Epithelial cell of proximal tubule (primary cell): ENCODE measurements at regions not wholly inside any gene's neighbourhood (a gene's known extent, or its start where the extent isn't known, plus 50 kb on each side); places are given as distances from the start of the nearest gene placed in this dataset.

ENCODE experiments used
- DNase-seq: peaks from one replicate; pipeline ENCODE4 v3.0.0-alpha.2; 2011; ENCODE audit warnings: low read depth
- H3K4me3 ChIP-seq: 2 replicates; pipeline ENCODE4 v1.5.1; 2011; ENCODE audit warnings: low read depth, mild to moderate bottlenecking, low read length
- TF ChIP-seq, protein P1 (sequence below): conservative IDR thresholded peaks from 2 replicates; pipeline ENCODE4 v1.5.1; 2012; ENCODE audit warnings: low read depth, mild to moderate bottlenecking, low read length

DNA sequence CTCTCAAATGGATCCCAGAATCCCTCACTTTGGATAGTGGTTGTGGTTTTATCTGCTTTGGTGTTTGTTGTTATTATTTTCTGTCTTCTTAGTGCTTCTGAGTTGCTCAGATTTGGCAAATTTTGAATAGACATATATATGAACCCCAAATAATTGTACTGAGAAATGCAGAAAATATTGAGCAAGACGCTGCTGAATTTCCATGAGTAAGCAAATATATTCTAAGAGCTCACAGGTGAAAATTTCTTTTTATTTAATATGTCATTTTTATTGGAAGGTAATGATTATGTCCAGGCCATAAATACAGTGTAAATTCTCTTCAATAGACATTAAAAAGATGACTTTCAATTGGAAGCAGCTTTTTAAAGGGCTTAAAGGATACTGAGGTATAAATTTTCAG is 152.1 kb downstream of the FAT3 start:
- TF ChIP-seq, protein P1, sequence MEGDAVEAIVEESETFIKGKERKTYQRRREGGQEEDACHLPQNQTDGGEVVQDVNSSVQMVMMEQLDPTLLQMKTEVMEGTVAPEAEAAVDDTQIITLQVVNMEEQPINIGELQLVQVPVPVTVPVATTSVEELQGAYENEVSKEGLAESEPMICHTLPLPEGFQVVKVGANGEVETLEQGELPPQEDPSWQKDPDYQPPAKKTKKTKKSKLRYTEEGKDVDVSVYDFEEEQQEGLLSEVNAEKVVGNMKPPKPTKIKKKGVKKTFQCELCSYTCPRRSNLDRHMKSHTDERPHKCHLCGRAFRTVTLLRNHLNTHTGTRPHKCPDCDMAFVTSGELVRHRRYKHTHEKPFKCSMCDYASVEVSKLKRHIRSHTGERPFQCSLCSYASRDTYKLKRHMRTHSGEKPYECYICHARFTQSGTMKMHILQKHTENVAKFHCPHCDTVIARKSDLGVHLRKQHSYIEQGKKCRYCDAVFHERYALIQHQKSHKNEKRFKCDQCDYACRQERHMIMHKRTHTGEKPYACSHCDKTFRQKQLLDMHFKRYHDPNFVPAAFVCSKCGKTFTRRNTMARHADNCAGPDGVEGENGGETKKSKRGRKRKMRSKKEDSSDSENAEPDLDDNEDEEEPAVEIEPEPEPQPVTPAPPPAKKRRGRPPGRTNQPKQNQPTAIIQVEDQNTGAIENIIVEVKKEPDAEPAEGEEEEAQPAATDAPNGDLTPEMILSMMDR: no peak
- H3K4me3 ChIP-seq: no peak overlapping the region
- no peak for DNase-seq

DNA sequence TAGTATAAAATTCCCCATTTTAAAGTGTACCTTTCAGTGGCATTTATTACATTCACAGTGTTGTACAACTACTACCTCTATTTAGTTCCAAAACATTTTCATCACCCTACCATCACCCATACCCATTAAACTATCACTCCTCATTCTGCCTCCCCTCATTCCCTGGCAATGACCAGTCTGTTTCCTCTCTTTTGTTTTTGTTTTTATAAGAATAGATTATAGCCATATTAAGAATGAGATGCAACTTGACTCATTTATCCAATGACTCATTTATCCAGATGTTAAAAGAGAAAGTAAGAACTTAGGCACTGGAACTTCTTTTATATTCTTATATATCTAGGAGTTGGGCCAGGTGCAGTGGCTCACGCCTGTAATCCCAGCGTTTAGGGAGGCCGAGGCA is 156.3 kb downstream of the FAT3 start:
- DNase-seq: no peak
- TF ChIP-seq, protein P1: no peak

DNA sequence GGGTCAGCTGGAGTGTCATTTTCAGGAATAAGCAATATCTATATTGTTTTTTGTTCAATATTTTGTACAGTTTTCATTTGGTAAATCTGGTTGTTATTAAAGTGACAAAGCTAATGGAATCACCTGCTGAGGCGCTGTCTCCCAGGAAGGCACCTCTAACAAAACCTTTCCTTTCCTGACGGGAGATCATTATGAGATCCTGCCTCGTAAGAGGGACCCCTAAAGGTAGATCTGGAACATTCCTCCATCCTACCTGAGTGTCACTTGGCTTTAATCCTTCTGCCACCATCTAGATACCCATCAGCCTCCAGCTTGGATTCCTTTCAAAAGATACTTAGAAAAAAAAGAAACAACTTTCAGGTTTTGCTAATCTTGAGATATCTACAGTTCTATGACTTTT is 157.7 kb downstream of the FAT3 start:
- TF ChIP-seq, protein P1: no peak
- no peak overlapping the region for H3K4me3 ChIP-seq
- no peak for DNase-seq

More for the DNA sequence above, 156.3 kb downstream of the FAT3 start:
- no peak overlapping the region for H3K4me3 ChIP-seq

DNA sequence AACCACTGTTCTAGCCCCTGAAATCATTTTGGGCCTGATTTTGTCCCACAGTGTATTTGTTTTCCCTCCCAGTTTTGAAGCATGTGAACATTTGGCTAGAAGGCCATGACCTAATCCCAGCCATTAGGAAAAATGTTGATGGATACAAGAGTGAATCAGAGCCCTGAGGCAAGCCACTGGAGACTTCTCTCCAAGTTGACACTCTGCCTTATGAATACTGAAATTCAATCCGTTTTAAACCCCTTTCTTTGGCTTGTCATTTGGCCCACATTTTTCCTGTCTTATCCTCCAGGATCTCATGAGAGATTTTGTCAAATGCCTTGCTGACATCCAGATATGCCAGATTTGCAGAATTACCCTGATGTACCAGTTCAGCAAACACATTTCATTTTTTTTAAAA is 158.8 kb downstream of the FAT3 start:
- DNase-seq: no peak
- TF ChIP-seq, protein P1: no peak
- no peak overlapping the region for H3K4me3 ChIP-seq

DNA sequence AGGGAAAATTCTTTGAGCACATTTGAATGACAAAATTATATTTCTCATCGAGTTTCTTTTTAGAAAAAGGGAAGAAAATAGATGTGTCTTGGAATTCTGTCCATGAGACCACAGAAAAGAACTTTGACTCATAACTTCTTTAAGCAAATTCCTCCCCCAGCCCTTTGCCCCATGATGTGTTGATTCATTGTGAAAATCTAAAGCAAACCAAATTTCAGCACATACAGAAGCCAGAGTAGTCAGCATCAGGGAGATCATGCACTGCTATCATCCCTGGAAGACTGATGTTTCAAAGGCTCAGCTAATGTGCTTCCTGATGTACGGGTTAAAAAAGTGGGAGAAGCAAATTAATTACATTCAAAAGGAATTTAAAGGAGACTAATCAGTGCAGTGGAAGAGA is 159.7 kb downstream of the FAT3 start:
- no peak for DNase-seq
- no peak overlapping the region for H3K4me3 ChIP-seq
- TF ChIP-seq, protein P1: no peak

DNA sequence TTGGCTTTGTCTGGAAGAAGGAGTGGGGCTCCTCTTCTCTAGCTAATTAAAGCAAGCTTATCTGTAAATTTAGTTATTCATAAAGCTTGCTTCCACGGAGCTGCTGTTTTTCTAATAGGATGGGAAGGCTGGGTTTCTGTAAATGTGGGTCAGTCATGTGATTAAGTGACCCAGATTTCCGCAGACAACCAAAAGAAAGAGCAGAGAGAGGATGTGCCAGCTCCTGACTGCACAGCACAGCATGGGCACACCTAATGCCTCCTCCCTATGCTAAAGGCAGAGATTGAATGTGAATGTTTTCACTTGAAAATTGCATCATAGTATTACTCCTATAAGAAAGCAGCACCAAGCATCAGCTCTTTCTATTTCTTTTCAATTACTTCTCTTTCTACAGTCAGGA is 160.2 kb downstream of the FAT3 start:
- TF ChIP-seq, protein P1: no peak
- H3K4me3 ChIP-seq: no peak overlapping the region
- no peak for DNase-seq

DNA sequence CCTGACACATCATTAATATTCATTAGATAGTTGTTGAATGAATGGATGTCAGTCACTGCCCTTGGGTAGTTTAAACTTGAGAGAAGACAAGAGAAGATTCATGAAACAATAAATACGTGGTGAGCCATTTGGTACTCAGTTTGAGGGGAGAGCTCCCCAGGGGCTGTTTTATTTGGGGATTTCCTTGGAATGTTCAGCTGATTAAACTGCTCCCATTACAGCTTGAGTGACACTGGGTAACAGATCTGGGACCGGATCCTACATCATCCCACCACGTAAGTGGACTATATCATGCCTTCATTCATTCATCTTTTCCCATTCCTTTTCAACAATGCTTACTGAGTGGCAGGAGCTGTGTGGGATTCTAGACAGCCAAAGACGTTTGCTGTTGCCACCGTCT is 162.0 kb downstream of the FAT3 start:
- no peak overlapping the region for H3K4me3 ChIP-seq
- TF ChIP-seq, protein P1: no peak
- DNase-seq: no peak
